Mesodermal cell (in vitro differentiated cells): ENCODE measurements at regions not wholly inside any gene's neighbourhood (a gene's known extent, or its start where the extent isn't known, plus 50 kb on each side); places are given as distances from the start of the nearest gene placed in this dataset.

Source experiments
- H3K27ac ChIP-seq: 2 replicates; pipeline ENCODE4 v1.7.0; 2013; ENCODE audit warnings: mild to moderate bottlenecking, low read depth, low read length, moderate library complexity; ENCODE audit not compliant: severe bottlenecking
- H3K36me3 ChIP-seq: 2 replicates; pipeline ENCODE4 v1.7.1; 2013; ENCODE audit warnings: mild to moderate bottlenecking, low read length, moderate library complexity; ENCODE audit not compliant: control insufficient read depth, insufficient read depth
- H3K4me1 ChIP-seq: one replicate; pipeline ENCODE4 v1.7.1; 2013; ENCODE audit warnings: mild to moderate bottlenecking, low read length; ENCODE audit not compliant: insufficient read depth, control insufficient read depth, poor library complexity, severe bottlenecking
- H3K4me3 ChIP-seq: 2 replicates; pipeline ENCODE4 v1.7.0; 2013; ENCODE audit warnings: low read length, control low read depth, mild to moderate bottlenecking; ENCODE audit not compliant: insufficient read depth, poor library complexity, severe bottlenecking; ENCODE audit errors: extremely low read depth
- H3K9me3 ChIP-seq: 2 replicates; pipeline ENCODE4 v1.7.1; 2013; ENCODE audit warnings: mild to moderate bottlenecking, low read length, moderate library complexity; ENCODE audit not compliant: control insufficient read depth
- WGBS, 2 experiments: methylation state at CpG; one replicate each; pipeline ENCODE4 v1.1.5; 2013; ENCODE audit warnings: missing lambda C conversion rate in 2 of 2; ENCODE audit not compliant: insufficient coverage in 2 of 2; 5-methylcytosine and 5-hydroxymethylcytosine counted together

- Histone ChIP-seq H3K27ac (peak overlapping the region; percentile 100), H3K4me1 (peaks cover 45% of the 10 kb centered on the region), H3K36me3 (no peaks in the 10 kb centered on the region), H3K9me3 (no peaks in the 10 kb centered on the region), H3K4me3 (no peak overlapping the region)
- 60 to 62% methylated on average over 3 to 4 of the region's 5 CpGs for WGBS, 2 experiments
These were observed 234.5 kb upstream of the ZNF217 start for GRCh38 chr20:53828088-53828681.

GRCh38 chr20:53827292-53828087, 233.9 kb upstream of the ZNF217 start:
- Histone ChIP-seq H3K27ac (peak overlapping the region; percentile 100), H3K4me1 (peaks cover 45% of the 10 kb centered on the region), H3K36me3 (no peaks in the 10 kb centered on the region), H3K9me3 (no peaks in the 10 kb centered on the region), H3K4me3 (no peak overlapping the region)
- WGBS, 2 experiments = 56 to 67% methylated on average over 2 of the region's 4 CpGs

GRCh38 chr20:53826597-53827291, 233.1 kb upstream of the ZNF217 start:
- Histone ChIP-seq H3K36me3 (no peaks in the 10 kb centered on the region), H3K9me3 (no peaks in the 10 kb centered on the region), H3K4me1 (peaks cover 45% of the 10 kb centered on the region), H3K27ac (no peak overlapping the region), H3K4me3 (no peak overlapping the region)
- 89 to 100% methylated on average over 3 to 4 of the region's 5 CpGs for WGBS, 2 experiments

GRCh38 chr20:53826090-53826489, 232.5 kb upstream of the ZNF217 start:
- H3K27ac ChIP-seq = no peak overlapping the region
- 80% methylated on average over 1 of the region's 2 CpGs; no CpG with 5 or more reads in 1 of the 2 experiments for WGBS, 2 experiments
- no peaks in the 10 kb centered on the region for H3K9me3 ChIP-seq

DNA sequence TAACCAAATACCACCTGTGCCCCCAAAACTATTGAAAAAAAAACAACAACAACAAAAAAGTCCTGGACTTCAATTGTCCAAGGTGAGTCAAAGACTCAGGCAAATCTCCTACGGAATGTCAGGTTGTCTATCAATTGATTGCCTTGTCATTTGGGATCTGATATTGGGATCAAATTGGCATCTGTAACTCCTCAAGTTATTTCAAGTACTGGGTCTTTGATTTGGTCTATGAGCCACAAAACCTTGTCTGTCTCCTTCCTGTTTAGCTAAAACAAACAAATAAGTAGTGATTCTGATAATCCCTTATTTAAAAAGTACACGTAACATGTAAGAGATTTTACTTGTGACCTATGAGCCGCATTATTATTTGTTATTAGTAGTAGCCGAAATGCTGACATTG, 231.6 kb upstream of the ZNF217 start:
- H3K4me3 ChIP-seq = no peak overlapping the region
- H3K36me3 ChIP-seq = no peaks in the 10 kb centered on the region
- no peaks in the 10 kb centered on the region for H3K9me3 ChIP-seq
- peaks cover 39% of the 10 kb centered on the region for H3K4me1 ChIP-seq
- WGBS, 2 experiments = 89 to 100% methylated on average over 1 of the region's 4 CpGs
- peak overlapping the region; percentile 29 for H3K27ac ChIP-seq

More at GRCh38 chr20:53826090-53826489, 232.5 kb upstream of the ZNF217 start:
- Histone ChIP-seq H3K36me3 (no peaks in the 10 kb centered on the region), H3K4me1 (peaks cover 45% of the 10 kb centered on the region), H3K4me3 (no peak overlapping the region)

GRCh38 chr20:53824779-53825178, 231.1 kb upstream of the ZNF217 start:
- Histone ChIP-seq H3K4me1 (peaks cover 35% of the 10 kb centered on the region), H3K9me3 (no peaks in the 10 kb centered on the region), H3K27ac (no peak overlapping the region), H3K36me3 (no peaks in the 10 kb centered on the region), H3K4me3 (no peak overlapping the region)
- WGBS, 2 experiments = 92 to 93% methylated on average over 3 of the region's 4 CpGs

DNA sequence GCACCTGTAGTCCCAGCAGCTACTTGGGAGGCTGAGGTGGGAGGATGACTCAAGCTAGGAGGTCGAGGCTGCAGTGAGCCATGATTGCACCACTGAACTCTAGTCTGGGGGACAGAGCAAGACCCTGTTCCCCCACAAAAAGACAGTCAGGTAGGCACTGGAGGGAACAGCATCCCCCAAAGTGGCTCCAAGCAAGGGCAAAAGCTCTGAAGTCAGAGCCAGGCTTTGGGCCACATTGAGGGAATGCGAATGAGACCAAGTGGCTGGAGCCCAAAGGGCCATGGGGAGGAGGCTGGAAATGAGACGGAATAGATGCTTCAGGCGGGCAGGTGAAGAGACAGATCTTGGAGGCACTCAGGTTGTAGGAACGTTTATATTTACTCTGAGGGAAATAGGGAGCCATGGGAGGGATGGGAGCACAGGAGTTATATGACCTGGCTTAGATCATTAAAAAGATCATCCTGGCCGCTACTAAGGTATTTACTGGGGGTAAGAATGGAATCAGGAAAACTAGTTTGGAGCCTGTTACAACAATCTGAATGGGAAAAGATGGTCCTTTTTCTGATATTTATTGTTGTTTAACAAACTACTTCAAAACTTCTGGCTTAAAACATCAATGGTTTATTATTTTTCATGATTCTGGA, 229.6 kb upstream of the ZNF217 start:
- H3K9me3 ChIP-seq = no peaks in the 10 kb centered on the region

DNA sequence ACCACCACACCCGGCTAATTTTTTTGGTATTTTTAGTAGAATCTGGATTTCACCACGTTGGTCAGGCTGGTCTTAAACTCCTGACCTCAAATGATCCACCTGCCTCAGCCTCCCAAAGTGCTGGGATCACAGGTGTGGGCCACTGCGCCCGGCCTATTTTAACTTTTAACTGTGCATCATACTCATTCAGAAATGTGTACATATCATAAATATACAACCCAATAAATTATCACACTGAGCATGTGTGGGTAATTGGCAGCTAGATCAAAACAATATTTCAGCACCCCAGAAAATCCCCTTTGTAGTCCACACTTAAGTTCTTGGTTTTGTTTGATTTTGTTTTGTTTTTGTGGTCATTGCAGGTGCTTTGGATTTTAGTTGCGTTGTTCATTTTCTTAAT, 228.9 kb upstream of the ZNF217 start:
- no peak overlapping the region for H3K4me3 ChIP-seq
- no peaks in the 10 kb centered on the region for H3K9me3 ChIP-seq
- no peak overlapping the region for H3K27ac ChIP-seq
- H3K4me1 ChIP-seq = peaks cover 18% of the 10 kb centered on the region
- 69 to 88% methylated on average over 2 to 3 of the region's 5 CpGs for WGBS, 2 experiments
- no peaks in the 10 kb centered on the region for H3K36me3 ChIP-seq

More for the DNA sequence above, 229.6 kb upstream of the ZNF217 start:
- peaks cover 25% of the 10 kb centered on the region for H3K4me1 ChIP-seq
- H3K36me3 ChIP-seq = no peaks in the 10 kb centered on the region
- 89 to 91% methylated on average over 6 of the region's 6 CpGs for WGBS, 2 experiments
- H3K27ac ChIP-seq = no peak overlapping the region
- no peak overlapping the region for H3K4me3 ChIP-seq

DNA sequence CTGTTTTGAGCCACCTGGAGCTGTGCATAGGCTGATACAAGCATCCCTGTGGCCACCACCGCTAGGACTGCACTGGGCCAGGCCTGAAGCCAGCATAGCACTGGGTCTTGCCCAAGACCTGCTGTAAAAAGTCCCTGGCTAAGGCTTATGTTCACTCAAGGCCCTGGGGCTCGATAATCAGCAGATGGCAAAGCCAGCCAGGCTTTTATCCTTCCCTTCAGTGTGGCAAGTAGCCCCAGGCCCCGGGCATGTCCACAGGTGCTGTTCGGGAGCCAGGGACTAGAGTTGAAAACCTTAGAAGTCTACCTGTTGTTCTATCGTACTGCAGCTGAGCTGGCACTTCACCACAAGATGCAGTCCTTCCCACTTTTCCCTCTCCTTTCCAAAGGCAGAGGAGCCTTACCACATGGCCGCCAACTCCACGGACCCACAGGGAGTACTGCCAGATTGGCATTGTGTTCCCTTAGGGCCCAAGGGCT, 226.4 kb upstream of the ZNF217 start:
- Histone ChIP-seq H3K36me3 (no peaks in the 10 kb centered on the region), H3K4me1 (peaks cover 4% of the 10 kb centered on the region), H3K9me3 (no peaks in the 10 kb centered on the region), H3K4me3 (no peak overlapping the region), H3K27ac (no peak overlapping the region)
- 95 to 97% methylated on average over 6 to 7 of the region's 7 CpGs for WGBS, 2 experiments

DNA sequence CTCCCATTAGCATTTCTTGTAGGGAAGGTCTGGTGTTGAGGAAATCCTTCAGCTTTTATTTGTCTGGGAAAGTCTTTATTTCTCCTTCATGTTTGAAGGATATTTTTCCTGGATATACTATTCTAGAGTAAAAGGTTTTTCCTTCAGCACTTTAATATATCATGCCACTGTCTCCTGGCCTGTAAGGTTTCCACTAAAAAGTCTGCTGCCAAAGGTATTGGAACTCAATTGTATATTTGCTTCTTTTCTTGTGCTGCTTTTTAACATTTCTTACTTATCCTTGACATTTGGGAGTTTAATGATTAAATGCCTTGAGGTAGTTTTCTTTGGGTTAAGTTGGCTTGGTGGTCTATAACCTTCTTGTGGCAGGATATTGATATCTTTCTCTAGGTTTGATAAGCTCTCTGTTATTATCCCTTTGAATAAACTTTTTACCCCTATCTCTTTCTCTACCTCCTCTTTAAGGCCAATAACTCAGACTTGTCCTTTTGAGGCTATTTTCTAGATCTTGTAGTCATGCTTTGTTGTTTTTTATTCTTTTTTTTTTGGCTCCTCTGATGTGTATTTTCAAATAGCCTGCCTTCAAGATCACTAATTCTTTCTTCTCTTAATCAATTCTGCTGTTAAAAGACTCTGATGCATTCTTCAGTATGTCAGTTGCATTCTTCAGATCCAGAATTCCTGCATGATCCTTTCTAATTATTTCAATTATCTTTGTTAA, 225.0 kb upstream of the ZNF217 start:
- peaks cover 4% of the 10 kb centered on the region for H3K4me1 ChIP-seq
- no peak overlapping the region for H3K27ac ChIP-seq
- H3K4me3 ChIP-seq = no peak overlapping the region
- no peaks in the 10 kb centered on the region for H3K36me3 ChIP-seq
- no peaks in the 10 kb centered on the region for H3K9me3 ChIP-seq
